T-cell (primary cell): ENCODE measurements at regions not wholly inside any gene's neighbourhood (a gene's known extent, or its start where the extent isn't known, plus 50 kb on each side); places are given as distances from the start of the nearest gene placed in this dataset.

Experiments used
- ATAC-seq, 4 experiments: fragments of 200-7000 bp in 3 of 4; fragments of 150-1000 bp in 1 of 4; cut with Tn5 transposase; replicated peaks in 1 of 4; 1 replicate in 3 of 4; 2 replicates in 1 of 4; pipeline ENCODE4 v1.10.0; 2021; ENCODE audit warnings: moderate library complexity in 3 of 4, mild to moderate bottlenecking in 2 of 4, moderate number of reproducible peaks in 1 of 4
- CTCF ChIA-PET, 2 donors: fragments of 300-600 bp; sonication (Branson Sonifier 250); formaldehyde crosslinking; loops; one replicate each; lab custom pipeline; 2022; ENCODE audit warnings: antibody characterized with exemption in 2 of 2; lab: Charles Lee
- POLR2A ChIA-PET, 2 donors: fragments of 300-600 bp; sonication (Branson Sonifier 250); formaldehyde crosslinking; loops; one replicate each; lab custom pipeline; 2022; ENCODE audit warnings: antibody characterized with exemption in 2 of 2; lab: Charles Lee
- DNase-seq, 35 experiments: peaks; one replicate each; pipeline versions ENCODE4 v3.0.0 to v3.0.0-alpha.2; 2013 to 2023
- H3K27ac ChIP-seq: one replicate; pipeline ENCODE4 v1.5.1; 2013; ENCODE audit warnings: low read length
- H3K27me3 ChIP-seq, 2 experiments: replicated peaks in 1 of 2; 1 replicate in 1 of 2; 2 replicates in 1 of 2; pipeline versions ENCODE4 v1.6.1 to v1.7.0; 2013; ENCODE audit warnings: low read length in 1 of 2, mixed read lengths in 1 of 2; ENCODE audit not compliant: control insufficient read depth in 2 of 2, insufficient read depth in 2 of 2; ENCODE audit errors: extremely low read depth in 1 of 2
- H3K36me3 ChIP-seq, 2 donors: 1 replicate in 1 of 2; 2 replicates in 1 of 2; pipeline versions ENCODE4 v1.6.1 to v1.7.0; 2013; ENCODE audit warnings: low read length in 1 of 2; ENCODE audit not compliant: control insufficient read depth in 2 of 2, insufficient read depth in 1 of 2; ENCODE audit errors: extremely low read depth in 1 of 2
- H3K4me1 ChIP-seq, 2 experiments: 1 replicate in 1 of 2; 2 replicates in 1 of 2; pipeline versions ENCODE4 v1.6.1 to v1.7.0; 2013; ENCODE audit warnings: low read length in 2 of 2, mixed read lengths in 1 of 2; ENCODE audit not compliant: insufficient read depth in 2 of 2, control insufficient read depth in 1 of 2; ENCODE audit errors: extremely low read depth in 1 of 2
- H3K4me3 ChIP-seq, 2 donors: 1 replicate in 1 of 2; 2 replicates in 1 of 2; pipeline versions ENCODE4 v1.5.1 to v1.7.0; 2013; ENCODE audit warnings: mild to moderate bottlenecking in 2 of 2, low read length in 1 of 2, moderate library complexity in 1 of 2; ENCODE audit not compliant: control insufficient read depth in 1 of 2; ENCODE audit errors: extremely low read depth in 1 of 2
- H3K9me3 ChIP-seq: 2 replicates; pipeline ENCODE4 v1.7.0; 2013
- H3K27ac Mint-ChIP-seq, 2 donors: one replicate each; pipeline ENCODE4 v1.8.0; 2020 to 2021; ENCODE audit warnings: mild to moderate bottlenecking in 2 of 2, mixed read lengths in 2 of 2
- H3K27me3 Mint-ChIP-seq, 2 donors: one replicate each; pipeline ENCODE4 v1.8.0; 2021 to 2022; ENCODE audit warnings: mixed read lengths in 2 of 2
- H3K36me3 Mint-ChIP-seq: one replicate; pipeline ENCODE4 v1.8.0; 2021; ENCODE audit warnings: mixed read lengths
- H3K4me1 Mint-ChIP-seq, 3 donors: one replicate each; pipeline ENCODE4 v1.8.0; 2020 to 2022; ENCODE audit warnings: mixed read lengths in 3 of 3, mild to moderate bottlenecking in 1 of 3
- H3K4me3 Mint-ChIP-seq, 3 donors: one replicate each; pipeline ENCODE4 v1.8.0; 2020 to 2022; ENCODE audit warnings: mild to moderate bottlenecking in 3 of 3, mixed read lengths in 3 of 3, moderate library complexity in 3 of 3
- H3K9me3 Mint-ChIP-seq, 3 donors: one replicate each; pipeline ENCODE4 v1.8.0; 2020 to 2022; ENCODE audit warnings: mixed read lengths in 3 of 3
- WGBS: methylation state at CpG from one replicate; pipeline ENCODE4 v1.1.5; 2013; ENCODE audit warnings: missing lambda C conversion rate; ENCODE audit not compliant: insufficient coverage; 5-methylcytosine and 5-hydroxymethylcytosine counted together

GRCh38 chr6:125508793-125509192 lies 207.0 kb upstream of the HDDC2 start:
- H3K9me3 ChIP-seq: no peaks in the 10 kb centered on the region
- Mint-ChIP-seq H3K36me3 (no peaks in the 10 kb centered on the region), H3K4me3 (no peak overlapping the region), H3K9me3 (no peaks in the 10 kb centered on the region), H3K27ac (no peak overlapping the region), H3K4me1 (no peaks in the 10 kb centered on the region), H3K27me3 (peaks cover 6 to 26% of the 10 kb centered on the region in 2 donors)
- DNase-seq (no peak), ATAC-seq (no peak)
- H3K27me3 ChIP-seq: peaks cover 0 to 2% of the 10 kb centered on the region in 2 experiments
- WGBS: no CpG with 5 or more reads among the region's 1 CpG
- ChIA-PET CTCF (no interaction called here), POLR2A (no interaction called here)
- no peaks in the 10 kb centered on the region for H3K36me3 ChIP-seq
- H3K27ac ChIP-seq: no peak overlapping the region
- H3K4me3 ChIP-seq: no peak overlapping the region
- no peaks in the 10 kb centered on the region for H3K4me1 ChIP-seq

GRCh38 chr6:125509477-125509876 lies 207.7 kb upstream of the HDDC2 start:
- Histone ChIP-seq H3K4me3 (no peak overlapping the region), H3K36me3 (no peaks in the 10 kb centered on the region), H3K27ac (no peak overlapping the region), H3K27me3 (peaks cover 0 to 2% of the 10 kb centered on the region in 2 experiments), H3K9me3 (no peaks in the 10 kb centered on the region), H3K4me1 (no peaks in the 10 kb centered on the region)
- ChIA-PET CTCF (no interaction called here), POLR2A (no interaction called here)
- Mint-ChIP-seq H3K36me3 (no peaks in the 10 kb centered on the region), H3K4me1 (no peaks in the 10 kb centered on the region), H3K27me3 (peaks cover 6 to 22% of the 10 kb centered on the region in 2 donors), H3K9me3 (no peaks in the 10 kb centered on the region), H3K27ac (no peak overlapping the region), H3K4me3 (no peak overlapping the region)
- no peak for ATAC-seq
- no CpG with 5 or more reads among the region's 2 CpGs for WGBS
- no peak for DNase-seq

GRCh38 chr6:125510405-125510804 lies 208.6 kb upstream of the HDDC2 start:
- H3K27me3 ChIP-seq: peaks cover 0 to 2% of the 10 kb centered on the region in 2 experiments
- no peak overlapping the region for H3K4me3 ChIP-seq
- no peaks in the 10 kb centered on the region for H3K4me1 Mint-ChIP-seq
- H3K36me3 Mint-ChIP-seq: no peaks in the 10 kb centered on the region
- CTCF ChIA-PET: no interaction called here
- no peak overlapping the region for H3K27ac Mint-ChIP-seq
- WGBS: no CpG with 5 or more reads among the region's 2 CpGs
- no peak for DNase-seq
- peaks cover 0 to 4% (median 4%) of the 10 kb centered on the region in 3 donors for H3K9me3 Mint-ChIP-seq
- H3K27ac ChIP-seq: no peak overlapping the region
- H3K4me1 ChIP-seq: no peaks in the 10 kb centered on the region
- H3K27me3 Mint-ChIP-seq: peaks cover 5 to 19% of the 10 kb centered on the region in 2 donors
- ATAC-seq: no peak
- no peaks in the 10 kb centered on the region for H3K9me3 ChIP-seq
- POLR2A ChIA-PET: no interaction called here
- H3K36me3 ChIP-seq: no peaks in the 10 kb centered on the region
- no peak overlapping the region for H3K4me3 Mint-ChIP-seq

GRCh38 chr6:125511809-125512396 lies 210.1 kb upstream of the HDDC2 start:
- POLR2A ChIA-PET: no interaction called here
- Histone ChIP-seq H3K27ac (no peak overlapping the region), H3K4me3 (no peak overlapping the region), H3K4me1 (no peaks in the 10 kb centered on the region), H3K9me3 (no peaks in the 10 kb centered on the region), H3K27me3 (peaks cover 0 to 2% of the 10 kb centered on the region in 2 experiments), H3K36me3 (no peaks in the 10 kb centered on the region)
- Mint-ChIP-seq H3K27ac (no peak overlapping the region), H3K4me1 (no peaks in the 10 kb centered on the region), H3K36me3 (no peaks in the 10 kb centered on the region), H3K27me3 (peaks cover 4 to 11% of the 10 kb centered on the region in 2 donors), H3K9me3 (peaks cover 0 to 12% (median 8%) of the 10 kb centered on the region in 3 donors), H3K4me3 (no peak overlapping the region)
- no peak for ATAC-seq
- CTCF ChIA-PET: no interaction called here
- 100% methylated on average over 1 of the region's 2 CpGs for WGBS
- no peak for DNase-seq

DNA sequence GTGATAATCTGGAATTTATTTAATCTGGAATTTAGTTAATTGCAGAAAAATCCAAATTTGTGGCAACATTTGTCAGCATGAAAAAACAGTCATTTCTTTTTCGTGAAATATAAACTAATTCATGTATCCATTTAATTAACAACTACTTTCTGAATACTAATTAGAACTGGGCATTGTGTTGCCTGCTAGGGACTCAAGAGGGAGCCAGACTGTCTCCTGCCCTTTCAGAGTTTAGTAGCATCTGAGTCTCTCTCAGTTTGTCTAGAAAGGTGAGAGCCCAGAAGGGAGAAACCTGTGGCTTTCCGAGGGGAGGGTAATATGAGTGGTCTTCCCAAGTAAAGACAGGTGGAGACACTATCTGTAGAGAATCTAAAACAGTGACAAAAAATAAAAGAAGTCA lies 210.9 kb upstream of the HDDC2 start:
- ChIA-PET CTCF (no interaction called here), POLR2A (no interaction called here)
- WGBS: no CpG with 5 or more reads among the region's 2 CpGs
- H3K4me3 ChIP-seq: no peak overlapping the region
- H3K27me3 ChIP-seq: no peaks in the 10 kb centered on the region
- H3K27ac Mint-ChIP-seq: no peak overlapping the region
- no peaks in the 10 kb centered on the region for H3K36me3 Mint-ChIP-seq
- H3K4me1 ChIP-seq: no peaks in the 10 kb centered on the region
- H3K9me3 Mint-ChIP-seq: peaks cover 0 to 12% (median 10%) of the 10 kb centered on the region in 3 donors
- H3K27ac ChIP-seq: no peak overlapping the region
- H3K27me3 Mint-ChIP-seq: peaks cover 4 to 9% of the 10 kb centered on the region in 2 donors
- DNase-seq (peak in 1 of 35 experiments; percentile 8), ATAC-seq (no peak)
- H3K36me3 ChIP-seq: no peaks in the 10 kb centered on the region
- no peaks in the 10 kb centered on the region for H3K9me3 ChIP-seq
- H3K4me1 Mint-ChIP-seq: no peaks in the 10 kb centered on the region
- no peak overlapping the region for H3K4me3 Mint-ChIP-seq

- Mint-ChIP-seq H3K9me3 (peaks cover 0 to 12% (median 10%) of the 10 kb centered on the region in 3 donors), H3K27me3 (peaks cover 7 to 9% of the 10 kb centered on the region in 2 donors), H3K27ac (no peak overlapping the region), H3K4me1 (no peaks in the 10 kb centered on the region), H3K4me3 (no peak overlapping the region), H3K36me3 (no peaks in the 10 kb centered on the region)
- DNase-seq (no peak), ATAC-seq (no peak)
- H3K27ac ChIP-seq: no peak overlapping the region
- no peak overlapping the region for H3K4me3 ChIP-seq
- no peaks in the 10 kb centered on the region for H3K27me3 ChIP-seq
- no peaks in the 10 kb centered on the region for H3K36me3 ChIP-seq
- ChIA-PET POLR2A (no interaction called here), CTCF (no interaction called here)
- peaks cover 3% of the 10 kb centered on the region for H3K9me3 ChIP-seq
- H3K4me1 ChIP-seq: no peaks in the 10 kb centered on the region
Measured at GRCh38 chr6:125513978-125514377, 212.2 kb upstream of the HDDC2 start.

- peaks cover 3% of the 10 kb centered on the region for H3K9me3 ChIP-seq
- H3K27ac Mint-ChIP-seq: no peak overlapping the region
- no peak overlapping the region for H3K27ac ChIP-seq
- ChIA-PET CTCF (no interaction called here), POLR2A (no interaction called here)
- no peaks in the 10 kb centered on the region for H3K36me3 Mint-ChIP-seq
- no peaks in the 10 kb centered on the region for H3K27me3 ChIP-seq
- WGBS: no CpG with 5 or more reads among the region's 3 CpGs
- peaks cover 0 to 12% (median 10%) of the 10 kb centered on the region in 3 donors for H3K9me3 Mint-ChIP-seq
- H3K4me3 Mint-ChIP-seq: no peak overlapping the region
- H3K4me1 ChIP-seq: no peaks in the 10 kb centered on the region
- DNase-seq (no peak), ATAC-seq (no peak)
- no peaks in the 10 kb centered on the region for H3K36me3 ChIP-seq
- H3K4me1 Mint-ChIP-seq: no peaks in the 10 kb centered on the region
- H3K4me3 ChIP-seq: no peak overlapping the region
- H3K27me3 Mint-ChIP-seq: peaks cover 4 to 11% of the 10 kb centered on the region in 2 donors
Measured at GRCh38 chr6:125516644-125517043, 214.9 kb upstream of the HDDC2 start.
